Activated CD8-positive, alpha-beta T cell treated with anti-CD3 and anti-CD28 coated beads, Interleukin-2, amount 10 ng/mL, durations not matched to agents 7 days and 5 days (primary cell): ENCODE measurements at regions not wholly inside any gene's neighbourhood (a gene's known extent, or its start where the extent isn't known, plus 50 kb on each side); places are given as distances from the start of the nearest gene placed in this dataset.
"Not testable (repeated sequence)": the region's sequence is repeated elsewhere in the genome, so short reads cannot be mapped to it uniquely, and the experiment has no call there.

Experiments used
- ATAC-seq: fragments of 150-1000 bp; cut with Tn5 transposase; one replicate; pipeline ENCODE4 v1.10.0; 2021; ENCODE audit warnings: moderate library complexity
- CTCF ChIA-PET: fragments of 350-600 bp; sonication (Branson Sonifier 250); formaldehyde crosslinking; loops from one replicate; lab custom pipeline; 2021; ENCODE audit warnings: antibody characterized with exemption; lab: Charles Lee
- POLR2A ChIA-PET: fragments of 350-600 bp; sonication (Branson Sonifier 250); formaldehyde crosslinking; loops from one replicate; lab custom pipeline; 2021; ENCODE audit warnings: antibody characterized with exemption; lab: Charles Lee
- DNase-seq: peaks from one replicate; pipeline ENCODE4 v3.0.0-alpha.2; 2020
- H3K27ac Mint-ChIP-seq: one replicate; pipeline ENCODE4 v1.8.0; 2021; ENCODE audit warnings: mild to moderate bottlenecking, mixed read lengths
- H3K27me3 Mint-ChIP-seq: one replicate; pipeline ENCODE4 v1.8.0; 2021; ENCODE audit warnings: low read depth, mixed read lengths
- H3K36me3 Mint-ChIP-seq: one replicate; pipeline ENCODE4 v1.8.0; 2021; ENCODE audit warnings: low read depth, mixed read lengths
- H3K4me1 Mint-ChIP-seq: one replicate; pipeline ENCODE4 v1.8.0; 2021; ENCODE audit warnings: low read depth, mixed read lengths
- H3K4me3 Mint-ChIP-seq: one replicate; pipeline ENCODE4 v1.8.0; 2021; ENCODE audit warnings: mild to moderate bottlenecking, mixed read lengths
- H3K9me3 Mint-ChIP-seq: one replicate; pipeline ENCODE4 v1.8.0; 2022; ENCODE audit warnings: mixed read lengths; ENCODE audit not compliant: insufficient read depth

DNA sequence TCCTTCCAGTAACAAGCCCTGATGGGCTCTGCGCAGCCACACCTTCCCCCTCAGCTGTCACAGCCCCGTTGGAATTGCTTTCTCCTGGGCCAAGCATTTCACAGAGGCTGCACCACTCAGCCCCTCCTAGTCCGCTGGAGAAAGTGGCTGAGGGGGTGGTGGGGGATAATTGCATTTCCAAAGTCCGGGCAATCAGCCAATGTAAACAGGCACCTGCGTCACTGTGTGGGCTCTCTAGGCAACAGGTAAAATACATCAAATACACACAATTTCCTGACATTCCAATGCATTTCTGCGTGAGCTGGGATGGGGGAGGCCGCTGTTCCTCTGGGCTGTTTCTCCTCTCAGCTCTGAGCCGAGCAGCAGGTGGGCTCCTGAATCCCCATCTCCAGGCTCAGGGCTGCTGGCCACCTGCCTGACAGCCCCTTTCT is 281.1 kb downstream of the ADGRD1 start:
- H3K27ac Mint-ChIP-seq, H3K27me3 Mint-ChIP-seq, H3K4me1 Mint-ChIP-seq, CTCF ChIA-PET, ATAC-seq, H3K9me3 Mint-ChIP-seq, H3K4me3 Mint-ChIP-seq, POLR2A ChIA-PET, DNase-seq, H3K36me3 Mint-ChIP-seq: not testable (repeated sequence)

DNA sequence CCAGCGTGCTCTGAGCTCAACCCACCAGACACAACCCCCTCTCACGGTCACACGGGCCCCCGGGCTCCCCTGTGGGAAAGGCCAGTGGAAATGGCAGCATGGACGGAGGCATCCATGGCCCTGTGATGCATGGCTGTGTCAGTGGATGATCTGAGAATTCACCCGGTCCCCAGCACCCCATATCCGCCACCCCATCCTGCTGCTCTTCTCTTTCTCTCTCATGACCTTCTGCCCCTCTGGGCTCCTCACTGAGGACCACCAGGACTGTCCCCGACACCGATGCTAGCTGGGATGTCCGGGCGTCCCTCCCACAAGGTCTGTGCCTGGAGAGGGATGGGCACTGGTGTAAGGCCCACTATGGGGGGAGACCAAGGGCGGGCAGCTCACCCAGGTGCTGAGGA is 282.2 kb downstream of the ADGRD1 start:
- DNase-seq = no peak
- H3K4me3 Mint-ChIP-seq = no peak overlapping the region
- no peak for ATAC-seq
- H3K27me3 Mint-ChIP-seq = no peaks in the 10 kb centered on the region
- no peak overlapping the region for H3K27ac Mint-ChIP-seq
- POLR2A ChIA-PET = no interaction called here
- no peaks in the 10 kb centered on the region for H3K36me3 Mint-ChIP-seq
- H3K4me1 Mint-ChIP-seq = peaks cover 2% of the 10 kb centered on the region
- CTCF ChIA-PET = no interaction called here
- no peaks in the 10 kb centered on the region for H3K9me3 Mint-ChIP-seq

GRCh38 chr12:131239384-131240094 is 285.8 kb downstream of the ADGRD1 start:
- no peak for DNase-seq
- Mint-ChIP-seq H3K27me3 (no peaks in the 10 kb centered on the region), H3K4me1 (no peaks in the 10 kb centered on the region), H3K27ac (no peak overlapping the region), H3K9me3 (no peaks in the 10 kb centered on the region), H3K36me3 (no peaks in the 10 kb centered on the region), H3K4me3 (no peak overlapping the region)
- CTCF ChIA-PET = no interaction called here
- no peak for ATAC-seq
- POLR2A ChIA-PET = no interaction called here

GRCh38 chr12:131241517-131241916 is 287.8 kb downstream of the ADGRD1 start:
- ChIA-PET POLR2A (no interaction called here), CTCF (no interaction called here)
- no peak for ATAC-seq
- Mint-ChIP-seq H3K4me3 (no peak overlapping the region), H3K27ac (no peak overlapping the region), H3K36me3 (no peaks in the 10 kb centered on the region), H3K4me1 (no peaks in the 10 kb centered on the region), H3K27me3 (no peaks in the 10 kb centered on the region), H3K9me3 (no peaks in the 10 kb centered on the region)
- DNase-seq = no peak

DNA sequence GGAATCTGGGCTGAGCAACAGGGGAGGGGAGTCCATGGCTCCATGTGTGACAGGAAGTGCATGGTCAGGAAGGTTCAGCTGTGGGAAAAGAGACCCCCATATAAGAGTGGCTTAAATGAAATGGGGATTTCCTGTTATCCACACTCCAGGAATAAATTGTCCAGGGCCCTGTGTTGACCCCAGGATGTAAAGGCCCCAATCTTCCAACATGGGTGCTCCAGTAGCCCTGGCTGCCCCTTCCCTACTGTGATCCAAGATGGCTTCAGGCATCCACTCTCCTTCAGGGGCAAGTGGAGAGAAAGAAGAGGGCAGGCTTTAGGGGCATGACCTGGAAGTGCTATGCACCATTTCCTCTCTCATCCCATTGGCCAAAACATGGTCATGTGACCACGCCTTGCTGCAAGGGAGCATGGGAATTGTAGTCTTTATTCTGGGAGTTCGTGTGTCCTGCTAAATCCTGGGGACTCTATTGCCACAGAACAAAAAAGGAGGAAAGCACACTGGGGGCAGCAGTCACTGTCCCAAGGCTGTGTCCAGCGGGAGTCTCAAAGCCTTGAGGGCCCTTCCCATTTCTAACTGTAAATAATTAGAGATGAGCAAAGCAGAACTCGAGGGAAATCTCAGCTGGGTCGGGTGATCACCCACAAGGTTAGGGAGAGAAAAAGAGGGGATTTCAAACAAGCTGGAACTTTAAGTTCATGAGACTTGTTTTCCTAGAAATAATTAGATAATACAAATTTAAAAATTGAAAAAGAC is 289.2 kb downstream of the ADGRD1 start:
- H3K27ac Mint-ChIP-seq = no peak overlapping the region

GRCh38 chr12:131244157-131244688 is 290.5 kb downstream of the ADGRD1 start:
- ATAC-seq, CTCF ChIA-PET, H3K36me3 Mint-ChIP-seq, H3K4me3 Mint-ChIP-seq, H3K27me3 Mint-ChIP-seq, H3K4me1 Mint-ChIP-seq, POLR2A ChIA-PET, H3K9me3 Mint-ChIP-seq, H3K27ac Mint-ChIP-seq, DNase-seq: not testable (repeated sequence)

More for the DNA sequence above, 289.2 kb downstream of the ADGRD1 start:
- Mint-ChIP-seq H3K36me3 (no peaks in the 10 kb centered on the region), H3K4me1 (no peaks in the 10 kb centered on the region), H3K9me3 (no peaks in the 10 kb centered on the region), H3K4me3 (no peak overlapping the region), H3K27me3 (no peaks in the 10 kb centered on the region)
- ChIA-PET POLR2A (no interaction called here), CTCF (no interaction called here)
- peak; percentile 39 for DNase-seq
- ATAC-seq = no peak

GRCh38 chr12:131245161-131245560 is 291.5 kb downstream of the ADGRD1 start:
- DNase-seq, H3K4me3 Mint-ChIP-seq, H3K36me3 Mint-ChIP-seq, H3K9me3 Mint-ChIP-seq, POLR2A ChIA-PET, H3K27me3 Mint-ChIP-seq, CTCF ChIA-PET, H3K27ac Mint-ChIP-seq, ATAC-seq, H3K4me1 Mint-ChIP-seq: not testable (repeated sequence)

GRCh38 chr12:131245564-131246355 is 292.1 kb downstream of the ADGRD1 start:
- no peaks in the 10 kb centered on the region for H3K36me3 Mint-ChIP-seq
- CTCF ChIA-PET = no interaction called here
- no peak overlapping the region for H3K4me3 Mint-ChIP-seq
- H3K9me3 Mint-ChIP-seq = no peaks in the 10 kb centered on the region
- DNase-seq (no peak), ATAC-seq (no peak)
- H3K27me3 Mint-ChIP-seq = no peaks in the 10 kb centered on the region
- no peaks in the 10 kb centered on the region for H3K4me1 Mint-ChIP-seq
- POLR2A ChIA-PET = no interaction called here
- no peak overlapping the region for H3K27ac Mint-ChIP-seq

DNA sequence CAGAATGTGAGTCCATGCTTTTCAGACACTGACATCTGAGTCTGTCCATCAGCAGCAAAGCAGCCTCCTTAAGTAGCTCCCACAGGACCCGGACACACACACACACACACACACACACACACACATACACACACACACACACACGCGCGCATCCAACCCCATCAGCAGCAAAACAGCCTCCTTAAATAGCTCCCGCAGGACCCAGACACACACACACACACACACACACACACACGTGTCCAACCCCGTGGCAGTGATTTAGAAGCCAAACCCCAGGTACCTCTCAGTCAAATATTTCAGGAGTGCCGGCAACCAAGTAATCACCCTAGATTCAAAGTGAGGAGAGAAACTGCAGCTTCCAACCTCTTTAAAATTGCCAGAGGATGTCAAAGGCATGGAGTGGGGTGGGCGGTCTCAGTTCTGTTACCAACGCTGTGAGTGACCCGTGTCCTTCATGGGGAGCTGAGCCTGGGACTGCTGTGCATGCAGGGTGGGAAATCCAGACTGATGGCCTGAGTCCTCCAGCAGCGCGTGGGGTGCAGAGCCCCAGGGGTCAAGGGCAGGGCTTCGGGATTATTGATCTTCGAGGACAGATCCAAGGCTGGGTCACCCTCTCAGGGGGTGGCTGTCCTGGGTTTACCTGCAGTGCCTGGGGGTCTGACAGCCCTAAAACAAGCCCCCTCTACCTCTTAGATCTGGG is 293.5 kb downstream of the ADGRD1 start:
- H3K27ac Mint-ChIP-seq, H3K9me3 Mint-ChIP-seq, CTCF ChIA-PET, H3K36me3 Mint-ChIP-seq, H3K27me3 Mint-ChIP-seq, DNase-seq, H3K4me1 Mint-ChIP-seq, ATAC-seq, H3K4me3 Mint-ChIP-seq: not testable (repeated sequence)
- POLR2A ChIA-PET = interaction anchor here (0.6 to 0.7 kb wide), 2 partner anchors 90 to 400 kb away, joined by 3 read pairs; no protein-coding TSS in a partner anchor

DNA sequence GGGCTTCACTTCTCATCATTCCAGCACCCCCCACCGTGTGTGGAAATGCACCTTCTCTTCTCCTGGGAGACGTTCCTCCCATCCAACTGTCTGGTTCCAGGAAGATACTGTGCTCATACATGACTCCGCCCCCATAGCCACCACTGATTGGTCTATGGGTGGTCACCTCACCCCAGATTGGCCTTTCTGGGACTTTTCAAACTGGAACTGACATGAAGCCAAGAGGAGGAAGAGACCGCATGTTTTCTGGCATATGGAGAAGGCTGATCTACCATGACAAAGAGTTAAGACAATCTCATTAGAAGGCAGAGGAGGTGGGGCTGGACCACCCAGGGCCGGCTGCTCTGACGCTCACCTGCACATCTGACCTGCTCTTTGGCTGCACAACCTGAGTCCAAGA is 294.2 kb downstream of the ADGRD1 start:
- H3K4me1 Mint-ChIP-seq, H3K9me3 Mint-ChIP-seq, H3K27ac Mint-ChIP-seq, POLR2A ChIA-PET, H3K4me3 Mint-ChIP-seq, ATAC-seq, CTCF ChIA-PET, DNase-seq, H3K27me3 Mint-ChIP-seq, H3K36me3 Mint-ChIP-seq: not testable (repeated sequence)

DNA sequence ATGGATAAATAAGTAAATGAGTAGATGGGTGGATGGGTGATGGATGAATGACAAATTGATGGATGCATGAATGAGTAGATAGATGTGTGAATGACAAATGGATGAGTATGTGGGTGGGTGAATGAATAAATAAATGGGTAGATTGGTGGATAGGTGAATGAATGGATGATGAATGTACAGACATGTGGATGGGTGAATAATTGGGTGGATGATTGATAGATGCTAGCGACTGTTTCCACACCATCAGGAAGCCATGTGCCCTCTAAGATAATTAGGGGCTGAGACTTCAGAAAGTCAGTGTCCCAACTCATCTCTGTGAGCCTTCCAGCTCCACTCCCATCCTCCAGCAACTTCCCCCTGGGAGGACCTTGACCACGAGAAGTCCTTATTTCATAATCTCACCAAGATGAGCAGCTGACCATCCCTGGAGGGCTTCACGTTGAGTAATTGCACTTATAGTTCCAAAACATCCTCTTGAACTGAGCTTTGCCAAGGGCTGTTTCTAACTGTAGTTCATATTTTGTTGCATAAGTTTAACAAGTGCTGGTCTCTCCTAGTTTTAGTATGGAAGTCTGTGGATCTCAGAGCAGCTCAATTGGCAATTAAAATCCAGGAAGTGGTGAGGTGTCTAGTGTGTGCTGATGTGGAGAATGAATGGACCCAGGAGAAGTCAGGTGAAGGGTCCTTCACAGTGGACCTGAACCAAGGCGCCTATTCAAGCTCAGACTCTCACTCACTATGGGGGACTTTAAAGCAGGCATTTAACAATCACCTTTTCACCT is 295.7 kb downstream of the ADGRD1 start:
- Mint-ChIP-seq H3K4me1 (no peaks in the 10 kb centered on the region), H3K27ac (no peak overlapping the region), H3K36me3 (no peaks in the 10 kb centered on the region), H3K4me3 (no peak overlapping the region), H3K27me3 (no peaks in the 10 kb centered on the region), H3K9me3 (no peaks in the 10 kb centered on the region)
- CTCF ChIA-PET = no interaction called here
- ATAC-seq = no peak
- POLR2A ChIA-PET = no interaction called here
- DNase-seq = no peak
